ENCODE measurements at regions not wholly inside any gene's neighbourhood (a gene's known extent, or its start where the extent isn't known, plus 50 kb on each side); places are given as distances from the start of the nearest gene placed in this dataset.

DNA sequence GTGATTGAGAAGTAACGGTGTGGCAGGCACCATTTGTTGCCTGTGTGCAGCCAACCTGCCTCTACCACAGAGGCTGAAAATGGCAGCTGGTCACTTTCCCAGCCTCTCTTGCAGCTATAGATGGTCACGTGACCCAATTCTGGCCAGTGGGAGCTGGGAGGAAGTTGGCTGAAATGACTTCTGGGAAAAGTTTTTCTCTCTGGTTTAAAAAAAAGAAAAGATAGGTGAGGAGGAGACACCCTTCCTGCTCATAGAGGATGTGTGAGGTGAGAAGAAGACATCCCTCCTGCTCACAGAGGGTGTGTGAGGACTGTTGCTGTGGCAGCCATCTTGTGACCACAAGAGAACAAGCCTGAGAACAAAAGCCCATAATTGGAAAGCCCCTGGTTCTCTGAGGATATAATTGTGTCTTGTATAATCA lies 122.8 kb downstream of the SYF2 start:
- Histone ChIP-seq H2BK5ac (ENCODE audit: low read length) (no peak overlapping the region), H3K79me1 (ENCODE audit: low read length) (no peaks in the 10 kb centered on the region), H3K4me3 (ENCODE audit: low read length) (no peak overlapping the region), H3K27ac (ENCODE audit: low read depth, low read length) (no peak overlapping the region), H3K36me3 (ENCODE audit: control insufficient read depth, insufficient read depth, low read length) (no peaks in the 10 kb centered on the region), H2BK120ac (ENCODE audit: low read depth, low read length) (no peak overlapping the region), H4K5ac (ENCODE audit: low read length) (no peak overlapping the region), H3K4ac (ENCODE audit: low read depth, low read length) (no peak overlapping the region), H4K8ac (ENCODE audit: low read depth, low read length) (no peak overlapping the region), H3K4me1 (ENCODE audit: control insufficient read depth, low read depth, low read length) (no peaks in the 10 kb centered on the region), H2AK5ac (ENCODE audit: low read length) (no peak overlapping the region), H3K23ac (ENCODE audit: low read length) (no peak overlapping the region), H3K56ac (ENCODE audit: low read length) (no peak overlapping the region), H3K18ac (ENCODE audit: low read length) (no peak overlapping the region), H3K9ac (ENCODE audit: low read length) (no peak overlapping the region), H2BK15ac (replicated peaks; ENCODE audit: low read depth) (no peak overlapping the region), H3K79me2 (ENCODE audit: control insufficient read depth, insufficient read depth, low read length) (no peaks in the 10 kb centered on the region), H3K27me3 (ENCODE audit: insufficient read depth, low read length, poor library complexity) (no peaks in the 10 kb centered on the region), H3K4me2 (ENCODE audit: low read length) (no peak overlapping the region)
- DNase-seq = no peak
- no CpG with 5 or more reads among the region's 2 CpGs for WGBS (ENCODE audit: extremely low coverage, insufficient coverage, low lambda C conversion rate)

DNA sequence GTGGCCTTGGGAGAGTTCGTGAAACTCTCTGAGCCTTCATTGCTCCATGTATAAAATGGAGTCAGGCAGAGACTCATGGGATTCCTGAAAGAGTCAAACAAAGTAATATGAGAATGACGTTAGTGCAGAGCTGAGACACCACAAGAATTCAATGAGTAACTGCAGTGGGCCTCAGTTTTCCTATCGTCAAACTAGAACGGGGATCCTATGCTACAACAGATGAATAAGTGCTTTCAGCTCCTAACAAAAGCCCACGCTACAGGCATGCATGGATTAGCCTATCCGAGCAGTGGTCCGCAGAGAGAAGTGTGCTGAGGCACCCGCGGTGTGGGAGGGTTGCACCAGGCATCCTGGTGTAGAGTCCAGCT lies 124.7 kb downstream of the SYF2 start:
- no peak overlapping the region for H2BK120ac ChIP-seq (ENCODE audit: low read depth, low read length)
- no peak overlapping the region for H3K4ac ChIP-seq (ENCODE audit: low read depth, low read length)
- no peak overlapping the region for H3K23ac ChIP-seq (ENCODE audit: low read length)
- H3K79me1 ChIP-seq (ENCODE audit: low read length) = no peaks in the 10 kb centered on the region
- H2BK15ac ChIP-seq (replicated peaks; ENCODE audit: low read depth) = no peak overlapping the region
- H3K27me3 ChIP-seq (ENCODE audit: insufficient read depth, low read length, poor library complexity) = no peaks in the 10 kb centered on the region
- DNase-seq = no peak
- no peak overlapping the region for H3K27ac ChIP-seq (ENCODE audit: low read depth, low read length)
- no peak overlapping the region for H3K4me3 ChIP-seq (ENCODE audit: low read length)
- H3K4me2 ChIP-seq (ENCODE audit: low read length) = no peak overlapping the region
- no peak overlapping the region for H2AK5ac ChIP-seq (ENCODE audit: low read length)
- H2BK5ac ChIP-seq (ENCODE audit: low read length) = no peak overlapping the region
- H3K79me2 ChIP-seq (ENCODE audit: control insufficient read depth, insufficient read depth, low read length) = no peaks in the 10 kb centered on the region
- H3K9ac ChIP-seq (ENCODE audit: low read length) = no peak overlapping the region
- WGBS (ENCODE audit: extremely low coverage, insufficient coverage, low lambda C conversion rate) = no CpG with 5 or more reads among the region's 9 CpGs
- H3K18ac ChIP-seq (ENCODE audit: low read length) = no peak overlapping the region
- no peak overlapping the region for H4K5ac ChIP-seq (ENCODE audit: low read length)
- no peak overlapping the region for H4K8ac ChIP-seq (ENCODE audit: low read depth, low read length)
- no peaks in the 10 kb centered on the region for H3K36me3 ChIP-seq (ENCODE audit: control insufficient read depth, insufficient read depth, low read length)
- H3K56ac ChIP-seq (ENCODE audit: low read length) = no peak overlapping the region
- no peaks in the 10 kb centered on the region for H3K4me1 ChIP-seq (ENCODE audit: control insufficient read depth, low read depth, low read length)

DNA sequence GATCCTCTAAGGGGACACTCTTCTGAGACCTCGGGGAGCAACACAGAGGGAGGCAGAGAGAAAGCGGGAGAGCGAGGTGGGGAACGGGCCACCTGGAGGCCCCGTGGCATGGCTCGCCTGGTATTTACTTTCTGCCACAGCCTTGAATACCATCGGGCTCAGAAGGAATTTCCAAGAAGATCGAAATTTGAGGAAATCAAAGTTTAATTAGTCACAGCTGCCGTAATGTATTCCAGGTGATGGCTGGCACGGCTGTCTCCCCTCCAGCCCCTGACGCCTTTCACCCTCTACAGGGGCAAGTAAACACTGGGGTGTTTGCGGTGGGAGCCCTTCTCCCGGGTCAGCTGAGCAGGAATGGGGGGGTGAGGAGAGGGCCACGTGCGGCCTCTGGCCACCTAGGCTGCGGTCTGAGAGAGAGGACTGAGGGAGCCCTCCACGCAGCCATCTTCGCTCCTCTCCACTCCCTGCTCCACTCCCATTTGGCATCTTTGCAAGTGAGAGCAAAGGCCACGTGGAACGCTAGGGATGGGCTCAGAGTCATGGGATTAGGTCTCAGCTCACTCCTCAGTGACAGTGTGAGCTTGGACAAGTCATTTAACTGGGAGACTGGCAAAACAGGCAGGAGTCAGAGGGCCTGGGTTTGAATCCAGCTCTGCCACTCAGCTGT lies 125.2 kb downstream of the SYF2 start:
- no peak overlapping the region for H3K4me3 ChIP-seq (ENCODE audit: low read length)
- H4K5ac ChIP-seq (ENCODE audit: low read length) = no peak overlapping the region
- H2BK120ac ChIP-seq (ENCODE audit: low read depth, low read length) = no peak overlapping the region
- no peaks in the 10 kb centered on the region for H3K4me1 ChIP-seq (ENCODE audit: control insufficient read depth, low read depth, low read length)
- DNase-seq = no peak
- H3K79me1 ChIP-seq (ENCODE audit: low read length) = no peaks in the 10 kb centered on the region
- no peak overlapping the region for H2AK5ac ChIP-seq (ENCODE audit: low read length)
- H2BK15ac ChIP-seq (replicated peaks; ENCODE audit: low read depth) = no peak overlapping the region
- H3K27ac ChIP-seq (ENCODE audit: low read depth, low read length) = no peak overlapping the region
- H3K18ac ChIP-seq (ENCODE audit: low read length) = no peak overlapping the region
- H2BK5ac ChIP-seq (ENCODE audit: low read length) = no peak overlapping the region
- no peaks in the 10 kb centered on the region for H3K79me2 ChIP-seq (ENCODE audit: control insufficient read depth, insufficient read depth, low read length)
- H3K4ac ChIP-seq (ENCODE audit: low read depth, low read length) = no peak overlapping the region
- no peaks in the 10 kb centered on the region for H3K36me3 ChIP-seq (ENCODE audit: control insufficient read depth, insufficient read depth, low read length)
- H4K8ac ChIP-seq (ENCODE audit: low read depth, low read length) = no peak overlapping the region
- no peak overlapping the region for H3K23ac ChIP-seq (ENCODE audit: low read length)
- no peak overlapping the region for H3K9ac ChIP-seq (ENCODE audit: low read length)
- no peaks in the 10 kb centered on the region for H3K27me3 ChIP-seq (ENCODE audit: insufficient read depth, low read length, poor library complexity)
- no CpG with 5 or more reads among the region's 20 CpGs for WGBS (ENCODE audit: extremely low coverage, insufficient coverage, low lambda C conversion rate)
- no peak overlapping the region for H3K56ac ChIP-seq (ENCODE audit: low read length)
- H3K4me2 ChIP-seq (ENCODE audit: low read length) = no peak overlapping the region

DNA sequence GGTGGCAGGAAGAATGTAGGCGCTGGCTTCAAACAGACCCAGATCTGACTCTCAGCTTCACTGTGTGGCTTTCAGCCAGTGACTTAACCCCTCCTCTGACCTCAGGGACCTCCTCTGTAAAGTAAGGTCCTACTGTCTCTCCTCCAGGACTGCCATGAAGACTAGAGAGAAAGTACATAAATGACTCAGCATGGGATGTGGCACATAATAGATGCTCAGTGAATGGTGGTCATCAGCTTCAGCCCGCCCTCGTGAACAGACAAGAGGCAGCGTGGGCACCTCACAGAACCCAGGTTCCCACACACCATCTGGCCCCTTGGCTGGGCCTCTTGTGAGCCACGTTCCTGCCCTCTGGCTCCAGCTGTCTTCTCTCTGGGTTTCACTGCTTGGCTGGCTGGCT lies 126.0 kb downstream of the SYF2 start:
- no peaks in the 10 kb centered on the region for H3K27me3 ChIP-seq (ENCODE audit: insufficient read depth, low read length, poor library complexity)
- no peak overlapping the region for H3K56ac ChIP-seq (ENCODE audit: low read length)
- no peak overlapping the region for H3K9ac ChIP-seq (ENCODE audit: low read length)
- H3K36me3 ChIP-seq (ENCODE audit: control insufficient read depth, insufficient read depth, low read length) = no peaks in the 10 kb centered on the region
- no peaks in the 10 kb centered on the region for H3K4me1 ChIP-seq (ENCODE audit: control insufficient read depth, low read depth, low read length)
- no peak for DNase-seq
- no peak overlapping the region for H2BK120ac ChIP-seq (ENCODE audit: low read depth, low read length)
- no peak overlapping the region for H3K4me2 ChIP-seq (ENCODE audit: low read length)
- no peak overlapping the region for H3K23ac ChIP-seq (ENCODE audit: low read length)
- no peaks in the 10 kb centered on the region for H3K79me2 ChIP-seq (ENCODE audit: control insufficient read depth, insufficient read depth, low read length)
- no CpG with 5 or more reads among the region's 5 CpGs for WGBS (ENCODE audit: extremely low coverage, insufficient coverage, low lambda C conversion rate)
- no peak overlapping the region for H3K4ac ChIP-seq (ENCODE audit: low read depth, low read length)
- H4K8ac ChIP-seq (ENCODE audit: low read depth, low read length) = no peak overlapping the region
- no peak overlapping the region for H2BK5ac ChIP-seq (ENCODE audit: low read length)
- no peak overlapping the region for H2AK5ac ChIP-seq (ENCODE audit: low read length)
- H4K5ac ChIP-seq (ENCODE audit: low read length) = no peak overlapping the region
- H3K4me3 ChIP-seq (ENCODE audit: low read length) = no peak overlapping the region
- no peak overlapping the region for H3K18ac ChIP-seq (ENCODE audit: low read length)
- no peaks in the 10 kb centered on the region for H3K79me1 ChIP-seq (ENCODE audit: low read length)
- no peak overlapping the region for H2BK15ac ChIP-seq (replicated peaks; ENCODE audit: low read depth)
- H3K27ac ChIP-seq (ENCODE audit: low read depth, low read length) = no peak overlapping the region

DNA sequence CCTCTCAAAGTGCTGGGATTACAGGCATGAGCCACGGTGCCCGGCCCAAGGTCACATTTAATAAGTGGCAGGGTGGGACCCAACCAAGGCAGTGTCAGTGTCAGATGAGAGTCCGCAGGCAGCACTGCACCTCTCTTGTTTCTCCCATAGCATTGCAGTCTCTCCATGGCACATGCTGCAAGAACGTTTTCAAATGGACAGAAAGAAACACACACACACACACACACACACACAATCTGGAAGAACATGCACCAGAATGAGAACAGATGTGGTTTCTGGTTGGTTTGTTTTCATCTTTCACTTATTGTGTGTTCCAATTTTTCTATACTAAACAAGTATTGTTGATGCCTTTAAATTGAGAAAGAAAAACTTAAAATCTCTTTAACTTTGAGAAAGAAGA lies 126.5 kb downstream of the SYF2 start:
- no peak overlapping the region for H3K18ac ChIP-seq (ENCODE audit: low read length)
- no CpG with 5 or more reads among the region's 4 CpGs for WGBS (ENCODE audit: extremely low coverage, insufficient coverage, low lambda C conversion rate)
- H3K36me3 ChIP-seq (ENCODE audit: control insufficient read depth, insufficient read depth, low read length) = no peaks in the 10 kb centered on the region
- no peak overlapping the region for H3K4me2 ChIP-seq (ENCODE audit: low read length)
- H3K9ac ChIP-seq (ENCODE audit: low read length) = no peak overlapping the region
- H2BK5ac ChIP-seq (ENCODE audit: low read length) = no peak overlapping the region
- no peaks in the 10 kb centered on the region for H3K79me1 ChIP-seq (ENCODE audit: low read length)
- no peak overlapping the region for H3K27ac ChIP-seq (ENCODE audit: low read depth, low read length)
- no peaks in the 10 kb centered on the region for H3K27me3 ChIP-seq (ENCODE audit: insufficient read depth, low read length, poor library complexity)
- no peaks in the 10 kb centered on the region for H3K79me2 ChIP-seq (ENCODE audit: control insufficient read depth, insufficient read depth, low read length)
- no peak overlapping the region for H3K56ac ChIP-seq (ENCODE audit: low read length)
- H2BK120ac ChIP-seq (ENCODE audit: low read depth, low read length) = no peak overlapping the region
- H4K8ac ChIP-seq (ENCODE audit: low read depth, low read length) = no peak overlapping the region
- H2BK15ac ChIP-seq (replicated peaks; ENCODE audit: low read depth) = no peak overlapping the region
- no peak overlapping the region for H3K4ac ChIP-seq (ENCODE audit: low read depth, low read length)
- DNase-seq = no peak
- no peak overlapping the region for H4K5ac ChIP-seq (ENCODE audit: low read length)
- H2AK5ac ChIP-seq (ENCODE audit: low read length) = no peak overlapping the region
- no peaks in the 10 kb centered on the region for H3K4me1 ChIP-seq (ENCODE audit: control insufficient read depth, low read depth, low read length)
- H3K23ac ChIP-seq (ENCODE audit: low read length) = no peak overlapping the region
- H3K4me3 ChIP-seq (ENCODE audit: low read length) = no peak overlapping the region

DNA sequence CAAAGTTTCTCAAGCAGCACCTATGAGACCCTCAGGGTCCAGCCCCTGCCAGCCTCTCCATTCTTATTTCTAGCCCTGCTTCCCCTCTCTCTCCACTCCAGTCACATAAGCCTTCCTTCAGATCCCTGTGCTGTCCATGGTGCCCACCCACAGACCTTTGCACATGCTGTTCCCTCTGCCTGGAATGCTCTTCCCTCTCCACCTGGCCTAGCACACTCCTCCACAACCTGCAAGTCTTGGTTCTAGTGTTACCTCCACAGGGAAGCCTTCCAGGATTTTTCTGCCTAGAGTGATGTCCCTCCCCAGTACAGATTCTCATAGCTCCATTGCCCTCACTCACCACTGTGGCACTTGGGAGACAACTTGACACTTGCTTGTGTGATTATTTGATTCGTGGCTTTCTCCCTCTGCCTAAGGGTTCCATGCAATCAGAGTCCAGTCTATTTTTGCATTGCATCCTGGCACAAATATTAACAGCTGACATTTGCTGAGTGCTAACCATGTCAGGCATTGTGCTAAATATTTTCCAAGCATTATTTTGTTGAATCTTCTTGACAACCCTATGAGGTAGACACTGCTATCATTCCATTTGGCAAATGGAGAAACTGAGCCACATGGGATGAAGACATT lies 127.3 kb downstream of the SYF2 start:
- H3K79me1 ChIP-seq (ENCODE audit: low read length) = no peaks in the 10 kb centered on the region
- no peak overlapping the region for H2BK15ac ChIP-seq (replicated peaks; ENCODE audit: low read depth)
- no peak overlapping the region for H2BK120ac ChIP-seq (ENCODE audit: low read depth, low read length)
- H2AK5ac ChIP-seq (ENCODE audit: low read length) = no peak overlapping the region
- no peaks in the 10 kb centered on the region for H3K27me3 ChIP-seq (ENCODE audit: insufficient read depth, low read length, poor library complexity)
- H3K27ac ChIP-seq (ENCODE audit: low read depth, low read length) = no peak overlapping the region
- no peak overlapping the region for H3K9ac ChIP-seq (ENCODE audit: low read length)
- H3K23ac ChIP-seq (ENCODE audit: low read length) = no peak overlapping the region
- H3K56ac ChIP-seq (ENCODE audit: low read length) = no peak overlapping the region
- no peak overlapping the region for H3K4ac ChIP-seq (ENCODE audit: low read depth, low read length)
- H3K4me3 ChIP-seq (ENCODE audit: low read length) = no peak overlapping the region
- H3K79me2 ChIP-seq (ENCODE audit: control insufficient read depth, insufficient read depth, low read length) = no peaks in the 10 kb centered on the region
- H4K5ac ChIP-seq (ENCODE audit: low read length) = no peak overlapping the region
- H2BK5ac ChIP-seq (ENCODE audit: low read length) = no peak overlapping the region
- DNase-seq = no peak
- no CpG with 5 or more reads among the region's 1 CpG for WGBS (ENCODE audit: extremely low coverage, insufficient coverage, low lambda C conversion rate)
- no peaks in the 10 kb centered on the region for H3K36me3 ChIP-seq (ENCODE audit: control insufficient read depth, insufficient read depth, low read length)
- H3K4me1 ChIP-seq (ENCODE audit: control insufficient read depth, low read depth, low read length) = no peaks in the 10 kb centered on the region
- no peak overlapping the region for H4K8ac ChIP-seq (ENCODE audit: low read depth, low read length)
- H3K4me2 ChIP-seq (ENCODE audit: low read length) = no peak overlapping the region
- no peak overlapping the region for H3K18ac ChIP-seq (ENCODE audit: low read length)
